ENCODE measurements at regions not wholly inside any gene's neighbourhood (a gene's known extent, or its start where the extent isn't known, plus 50 kb on each side); places are given as distances from the start of the nearest gene placed in this dataset.

DNA sequence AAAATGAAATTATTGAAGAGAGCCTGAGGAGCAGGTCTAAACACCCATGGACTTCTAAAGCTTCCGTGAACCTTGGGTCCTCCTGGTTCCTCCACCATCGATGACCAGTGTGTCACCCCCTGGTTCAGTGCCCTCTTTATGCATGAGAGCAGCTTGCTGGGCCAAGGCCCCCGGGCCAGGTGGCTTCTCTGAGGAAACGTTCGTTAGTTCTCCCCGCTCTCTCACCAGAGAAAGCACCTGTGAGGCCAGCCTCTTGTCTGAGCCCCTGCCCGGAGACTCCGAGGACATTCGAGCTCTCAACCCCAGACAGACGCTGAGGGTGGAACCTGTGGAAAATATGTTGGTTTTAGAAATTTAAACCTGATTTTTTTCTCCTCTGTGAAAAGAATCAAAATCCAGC is 92.4 kb downstream of the GLI2 start:
- TF ChIP-seq, protein P1, sequence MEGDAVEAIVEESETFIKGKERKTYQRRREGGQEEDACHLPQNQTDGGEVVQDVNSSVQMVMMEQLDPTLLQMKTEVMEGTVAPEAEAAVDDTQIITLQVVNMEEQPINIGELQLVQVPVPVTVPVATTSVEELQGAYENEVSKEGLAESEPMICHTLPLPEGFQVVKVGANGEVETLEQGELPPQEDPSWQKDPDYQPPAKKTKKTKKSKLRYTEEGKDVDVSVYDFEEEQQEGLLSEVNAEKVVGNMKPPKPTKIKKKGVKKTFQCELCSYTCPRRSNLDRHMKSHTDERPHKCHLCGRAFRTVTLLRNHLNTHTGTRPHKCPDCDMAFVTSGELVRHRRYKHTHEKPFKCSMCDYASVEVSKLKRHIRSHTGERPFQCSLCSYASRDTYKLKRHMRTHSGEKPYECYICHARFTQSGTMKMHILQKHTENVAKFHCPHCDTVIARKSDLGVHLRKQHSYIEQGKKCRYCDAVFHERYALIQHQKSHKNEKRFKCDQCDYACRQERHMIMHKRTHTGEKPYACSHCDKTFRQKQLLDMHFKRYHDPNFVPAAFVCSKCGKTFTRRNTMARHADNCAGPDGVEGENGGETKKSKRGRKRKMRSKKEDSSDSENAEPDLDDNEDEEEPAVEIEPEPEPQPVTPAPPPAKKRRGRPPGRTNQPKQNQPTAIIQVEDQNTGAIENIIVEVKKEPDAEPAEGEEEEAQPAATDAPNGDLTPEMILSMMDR (IDR thresholded peaks at IDR 0.05) = no peak
- TF ChIP-seq POLR2A (IDR thresholded peaks at IDR 0.05) = no peak
